ENCODE measurements at regions not wholly inside any gene's neighbourhood (a gene's known extent, or its start where the extent isn't known, plus 50 kb on each side); places are given as distances from the start of the nearest gene placed in this dataset.

DNA sequence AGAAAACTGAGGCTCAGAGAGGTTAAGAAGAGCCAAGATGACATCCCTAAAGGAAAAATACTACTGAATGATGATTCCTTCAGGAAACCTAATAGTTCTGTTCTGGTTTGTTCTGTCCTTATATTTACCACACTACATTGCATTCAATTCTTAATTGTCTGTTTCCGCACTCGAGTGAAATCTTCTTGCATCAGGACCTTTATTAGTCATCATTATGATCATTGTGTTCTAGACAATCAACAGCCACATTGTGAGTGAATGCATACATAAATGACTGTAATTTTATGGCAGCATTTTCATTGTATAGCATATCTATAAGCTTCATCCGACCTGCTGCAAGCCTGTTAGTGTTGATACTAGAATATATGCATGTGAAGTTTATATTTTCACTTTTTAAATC is 156.7 kb upstream of the FAM241A start:
- no peaks in the 10 kb centered on the region for H3K36me3 ChIP-seq (ENCODE audit: control insufficient read depth in 3 of 3, insufficient read depth in 3 of 3, low read length in 3 of 3)
- H3K27me3 ChIP-seq (ENCODE audit: control insufficient read depth in 3 of 3, insufficient read depth in 3 of 3, low read length in 3 of 3) = peaks cover 0 to 6% (median 4%) of the 10 kb centered on the region in 3 donors
- H3K4me1 ChIP-seq (ENCODE audit: control insufficient read depth in 3 of 3, insufficient read depth in 3 of 3, low read length in 3 of 3) = no peaks in the 10 kb centered on the region
- H3K9ac ChIP-seq (ENCODE audit: low read depth in 1 of 3, low read length in 3 of 3) = no peak overlapping the region
- no peak overlapping the region for H3K27ac ChIP-seq (ENCODE audit: low read depth, low read length)
- no peaks in the 10 kb centered on the region for H3K9me3 ChIP-seq (ENCODE audit: control insufficient read depth in 3 of 3, low read length in 3 of 3)
- no peak overlapping the region for H3K4me3 ChIP-seq (ENCODE audit: low read length in 3 of 3)

GRCh38 chr4:111989817-111990216 is 155.4 kb upstream of the FAM241A start:
- Histone ChIP-seq H3K9ac (ENCODE audit: low read depth in 1 of 3, low read length in 3 of 3) (no peak overlapping the region), H3K9me3 (ENCODE audit: control insufficient read depth in 3 of 3, low read length in 3 of 3) (no peaks in the 10 kb centered on the region), H3K4me3 (ENCODE audit: low read length in 3 of 3) (no peak overlapping the region), H3K4me1 (ENCODE audit: control insufficient read depth in 3 of 3, insufficient read depth in 3 of 3, low read length in 3 of 3) (no peaks in the 10 kb centered on the region), H3K36me3 (ENCODE audit: control insufficient read depth in 3 of 3, insufficient read depth in 3 of 3, low read length in 3 of 3) (no peaks in the 10 kb centered on the region), H3K27ac (ENCODE audit: low read depth, low read length) (no peak overlapping the region), H3K27me3 (ENCODE audit: control insufficient read depth in 3 of 3, insufficient read depth in 3 of 3, low read length in 3 of 3) (peaks cover 0 to 3% (median 0%) of the 10 kb centered on the region in 3 donors)

DNA sequence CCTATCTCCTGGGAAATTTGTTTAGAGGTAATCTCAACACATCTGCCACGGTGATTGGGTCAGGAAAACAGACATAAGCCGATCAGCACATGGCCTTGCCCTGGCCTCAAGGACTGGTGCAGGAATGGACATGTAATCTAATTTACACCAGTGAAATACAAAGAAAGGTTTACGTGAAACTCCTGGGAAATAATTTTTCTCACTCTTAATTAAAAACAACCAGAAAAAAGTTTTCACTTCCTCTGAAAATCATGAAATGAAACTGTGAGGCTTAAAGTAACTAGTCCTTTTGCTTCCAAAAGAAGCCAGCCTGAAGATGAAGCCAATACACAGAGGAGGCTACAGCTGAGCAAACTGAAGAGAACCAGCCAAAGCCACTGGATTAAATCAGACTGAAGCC is 154.1 kb upstream of the FAM241A start:
- Histone ChIP-seq H3K9me3 (ENCODE audit: control insufficient read depth in 3 of 3, low read length in 3 of 3) (no peaks in the 10 kb centered on the region), H3K27me3 (ENCODE audit: control insufficient read depth in 3 of 3, insufficient read depth in 3 of 3, low read length in 3 of 3) (peaks cover 0 to 3% (median 0%) of the 10 kb centered on the region in 3 donors), H3K4me1 (ENCODE audit: control insufficient read depth in 3 of 3, insufficient read depth in 3 of 3, low read length in 3 of 3) (no peaks in the 10 kb centered on the region), H3K4me3 (ENCODE audit: low read length in 3 of 3) (no peak overlapping the region), H3K36me3 (ENCODE audit: control insufficient read depth in 3 of 3, insufficient read depth in 3 of 3, low read length in 3 of 3) (no peaks in the 10 kb centered on the region), H3K27ac (ENCODE audit: low read depth, low read length) (peak overlapping the region; percentile 12), H3K9ac (ENCODE audit: low read depth in 1 of 3, low read length in 3 of 3) (no peak overlapping the region)

GRCh38 chr4:111991797-111992196 is 153.5 kb upstream of the FAM241A start:
- Histone ChIP-seq H3K4me1 (ENCODE audit: control insufficient read depth in 3 of 3, insufficient read depth in 3 of 3, low read length in 3 of 3) (no peaks in the 10 kb centered on the region), H3K27me3 (ENCODE audit: control insufficient read depth in 3 of 3, insufficient read depth in 3 of 3, low read length in 3 of 3) (peaks cover 0 to 3% (median 0%) of the 10 kb centered on the region in 3 donors), H3K27ac (ENCODE audit: low read depth, low read length) (peak overlapping the region; percentile 12), H3K9me3 (ENCODE audit: control insufficient read depth in 3 of 3, low read length in 3 of 3) (no peaks in the 10 kb centered on the region), H3K9ac (ENCODE audit: low read depth in 1 of 3, low read length in 3 of 3) (no peak overlapping the region), H3K4me3 (ENCODE audit: low read length in 3 of 3) (no peak overlapping the region), H3K36me3 (ENCODE audit: control insufficient read depth in 3 of 3, insufficient read depth in 3 of 3, low read length in 3 of 3) (no peaks in the 10 kb centered on the region)

DNA sequence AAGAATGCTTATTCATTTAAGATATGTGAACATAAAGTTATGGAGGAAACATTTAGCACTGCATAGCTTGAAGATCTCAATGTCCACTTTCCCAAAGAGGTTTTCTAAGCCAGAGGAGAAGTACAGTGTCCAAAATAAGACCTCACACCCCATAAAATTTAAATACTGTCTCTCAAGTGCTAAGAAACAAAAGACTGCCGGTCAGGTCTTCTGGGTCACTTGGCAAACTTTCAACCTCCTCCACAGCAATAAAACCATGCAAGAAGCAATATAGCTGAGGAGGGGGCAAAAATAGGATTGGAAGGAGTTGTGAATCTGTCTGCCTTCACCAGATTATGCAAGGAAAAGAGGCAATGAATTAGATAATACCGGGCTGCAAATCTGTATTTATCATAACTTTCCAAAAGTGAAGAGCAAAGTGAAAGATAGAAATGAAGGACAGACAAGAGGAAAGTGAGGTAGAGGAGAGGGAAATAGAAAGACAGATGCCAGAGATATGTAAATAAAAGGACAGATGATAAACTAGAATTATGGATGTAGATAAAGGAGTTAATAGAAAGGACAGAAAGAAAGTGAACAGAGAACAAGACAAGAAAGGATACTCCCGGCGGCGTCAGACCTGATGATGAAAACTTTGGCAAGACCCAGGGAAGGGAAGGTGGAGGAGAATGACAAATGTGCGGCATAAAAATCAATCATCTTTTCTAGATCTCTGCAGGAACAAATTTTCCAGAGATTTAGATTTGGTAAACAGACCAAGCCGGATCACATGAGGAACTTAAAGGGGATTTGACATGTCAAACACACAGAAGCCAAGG is 152.7 kb upstream of the FAM241A start:
- H3K4me3 ChIP-seq (ENCODE audit: low read length in 3 of 3) = no peak overlapping the region
- no peaks in the 10 kb centered on the region for H3K36me3 ChIP-seq (ENCODE audit: control insufficient read depth in 3 of 3, insufficient read depth in 3 of 3, low read length in 3 of 3)
- no peak overlapping the region for H3K9ac ChIP-seq (ENCODE audit: low read depth in 1 of 3, low read length in 3 of 3)
- H3K27me3 ChIP-seq (ENCODE audit: control insufficient read depth in 3 of 3, insufficient read depth in 3 of 3, low read length in 3 of 3) = peaks cover 0 to 3% (median 2%) of the 10 kb centered on the region in 3 donors
- H3K27ac ChIP-seq (ENCODE audit: low read depth, low read length) = no peak overlapping the region
- no peaks in the 10 kb centered on the region for H3K4me1 ChIP-seq (ENCODE audit: control insufficient read depth in 3 of 3, insufficient read depth in 3 of 3, low read length in 3 of 3)
- H3K9me3 ChIP-seq (ENCODE audit: control insufficient read depth in 3 of 3, low read length in 3 of 3) = no peaks in the 10 kb centered on the region

GRCh38 chr4:111994392-111994791 is 150.9 kb upstream of the FAM241A start:
- Histone ChIP-seq H3K9ac (ENCODE audit: low read depth in 1 of 3, low read length in 3 of 3) (no peak overlapping the region), H3K4me1 (ENCODE audit: control insufficient read depth in 3 of 3, insufficient read depth in 3 of 3, low read length in 3 of 3) (no peaks in the 10 kb centered on the region), H3K36me3 (ENCODE audit: control insufficient read depth in 3 of 3, insufficient read depth in 3 of 3, low read length in 3 of 3) (no peaks in the 10 kb centered on the region), H3K27ac (ENCODE audit: low read depth, low read length) (no peak overlapping the region), H3K27me3 (ENCODE audit: control insufficient read depth in 3 of 3, insufficient read depth in 3 of 3, low read length in 3 of 3) (peaks cover 0 to 3% (median 3%) of the 10 kb centered on the region in 3 donors), H3K4me3 (ENCODE audit: low read length in 3 of 3) (no peak overlapping the region), H3K9me3 (ENCODE audit: control insufficient read depth in 3 of 3, low read length in 3 of 3) (no peaks in the 10 kb centered on the region)

DNA sequence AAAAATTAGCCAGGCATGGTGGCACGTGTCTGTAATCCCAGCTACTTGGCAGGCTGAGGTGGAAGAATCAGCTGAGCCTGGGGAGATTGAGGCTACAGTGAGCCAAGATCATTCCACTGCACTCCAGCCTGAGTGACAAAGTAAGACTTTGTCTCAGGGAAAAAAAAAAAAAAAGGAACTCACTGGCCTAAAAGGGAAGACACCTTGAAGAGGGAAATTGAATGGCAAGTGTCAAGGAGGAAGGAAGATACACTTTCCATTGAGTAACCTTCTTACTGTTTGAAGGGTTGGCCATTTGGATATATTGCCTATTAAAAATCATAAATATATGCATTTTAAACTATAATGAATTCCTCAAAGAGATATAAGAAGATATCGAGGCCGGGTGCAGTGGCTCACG is 147.5 kb upstream of the FAM241A start:
- Histone ChIP-seq H3K36me3 (ENCODE audit: control insufficient read depth in 3 of 3, insufficient read depth in 3 of 3, low read length in 3 of 3) (no peaks in the 10 kb centered on the region), H3K9ac (ENCODE audit: low read depth in 1 of 3, low read length in 3 of 3) (no peak overlapping the region), H3K27me3 (ENCODE audit: control insufficient read depth in 3 of 3, insufficient read depth in 3 of 3, low read length in 3 of 3) (peaks cover 0 to 3% (median 3%) of the 10 kb centered on the region in 3 donors), H3K4me1 (ENCODE audit: control insufficient read depth in 3 of 3, insufficient read depth in 3 of 3, low read length in 3 of 3) (no peaks in the 10 kb centered on the region), H3K9me3 (ENCODE audit: control insufficient read depth in 3 of 3, low read length in 3 of 3) (no peaks in the 10 kb centered on the region), H3K4me3 (ENCODE audit: low read length in 3 of 3) (no peak overlapping the region), H3K27ac (ENCODE audit: low read depth, low read length) (no peak overlapping the region)

GRCh38 chr4:111999801-112000200 is 145.5 kb upstream of the FAM241A start:
- no peak overlapping the region for H3K27ac ChIP-seq (ENCODE audit: low read depth, low read length)
- H3K9ac ChIP-seq (ENCODE audit: low read depth in 1 of 3, low read length in 3 of 3) = no peak overlapping the region
- H3K36me3 ChIP-seq (ENCODE audit: control insufficient read depth in 3 of 3, insufficient read depth in 3 of 3, low read length in 3 of 3) = no peaks in the 10 kb centered on the region
- no peaks in the 10 kb centered on the region for H3K9me3 ChIP-seq (ENCODE audit: control insufficient read depth in 3 of 3, low read length in 3 of 3)
- no peaks in the 10 kb centered on the region for H3K4me1 ChIP-seq (ENCODE audit: control insufficient read depth in 3 of 3, insufficient read depth in 3 of 3, low read length in 3 of 3)
- no peak overlapping the region for H3K4me3 ChIP-seq (ENCODE audit: low read length in 3 of 3)
- peaks cover 0 to 3% (median 0%) of the 10 kb centered on the region in 3 donors for H3K27me3 ChIP-seq (ENCODE audit: control insufficient read depth in 3 of 3, insufficient read depth in 3 of 3, low read length in 3 of 3)

GRCh38 chr4:112001041-112001440 is 144.2 kb upstream of the FAM241A start:
- Histone ChIP-seq H3K9ac (ENCODE audit: low read depth in 1 of 3, low read length in 3 of 3) (no peak overlapping the region), H3K27ac (ENCODE audit: low read depth, low read length) (no peak overlapping the region), H3K9me3 (ENCODE audit: control insufficient read depth in 3 of 3, low read length in 3 of 3) (no peaks in the 10 kb centered on the region), H3K4me1 (ENCODE audit: control insufficient read depth in 3 of 3, insufficient read depth in 3 of 3, low read length in 3 of 3) (no peaks in the 10 kb centered on the region), H3K27me3 (ENCODE audit: control insufficient read depth in 3 of 3, insufficient read depth in 3 of 3, low read length in 3 of 3) (peaks cover 0 to 3% (median 0%) of the 10 kb centered on the region in 3 donors), H3K36me3 (ENCODE audit: control insufficient read depth in 3 of 3, insufficient read depth in 3 of 3, low read length in 3 of 3) (no peaks in the 10 kb centered on the region), H3K4me3 (ENCODE audit: low read length in 3 of 3) (no peak overlapping the region)

GRCh38 chr4:112002248-112002661 is 143.0 kb upstream of the FAM241A start:
- no peaks in the 10 kb centered on the region for H3K9me3 ChIP-seq (ENCODE audit: control insufficient read depth in 3 of 3, low read length in 3 of 3)
- H3K36me3 ChIP-seq (ENCODE audit: control insufficient read depth in 3 of 3, insufficient read depth in 3 of 3, low read length in 3 of 3) = no peaks in the 10 kb centered on the region
- peaks cover 0 to 3% (median 0%) of the 10 kb centered on the region in 3 donors for H3K27me3 ChIP-seq (ENCODE audit: control insufficient read depth in 3 of 3, insufficient read depth in 3 of 3, low read length in 3 of 3)
- no peak overlapping the region for H3K4me3 ChIP-seq (ENCODE audit: low read length in 3 of 3)
- H3K9ac ChIP-seq (ENCODE audit: low read depth in 1 of 3, low read length in 3 of 3) = no peak overlapping the region
- no peaks in the 10 kb centered on the region for H3K4me1 ChIP-seq (ENCODE audit: control insufficient read depth in 3 of 3, insufficient read depth in 3 of 3, low read length in 3 of 3)
- H3K27ac ChIP-seq (ENCODE audit: low read depth, low read length) = no peak overlapping the region
